ENCODE measurements at regions not wholly inside any gene's neighbourhood (a gene's known extent, or its start where the extent isn't known, plus 50 kb on each side); places are given as distances from the start of the nearest gene placed in this dataset.
A peak's percentile ranks its signal among the peaks of the same experiment; 100 is the strongest.

- no peak for DNase-seq (ENCODE audit: low read depth in 1 of 2, low spot score in 1 of 2)
- H3K4me3 ChIP-seq, result no peak overlapping the region
- H3K4me1 ChIP-seq (ENCODE audit: low read depth), result no peaks in the 10 kb centered on the region
- no peaks in the 10 kb centered on the region for H3K36me3 ChIP-seq
- no peak overlapping the region for H3K27ac ChIP-seq
- no peak for TF ChIP-seq CTCF (IDR thresholded peaks at IDR 0.05; ENCODE audit: low read depth, low read length)
- H3K9me3 ChIP-seq (ENCODE audit: low read depth), result no peaks in the 10 kb centered on the region
- H3K27me3 ChIP-seq, result peaks cover 5% of the 10 kb centered on the region
Observed at GRCh38 chr3:188041895-188042294, 112.1 kb upstream of the LPP start.

GRCh38 chr3:188042466-188042865, 111.5 kb upstream of the LPP start:
- DNase-seq (ENCODE audit: low read depth in 1 of 2, low spot score in 1 of 2), result no peak
- TF ChIP-seq CTCF (IDR thresholded peaks at IDR 0.05; ENCODE audit: low read depth, low read length), result no peak
- Histone ChIP-seq H3K4me1 (ENCODE audit: low read depth) (no peaks in the 10 kb centered on the region), H3K9me3 (ENCODE audit: low read depth) (no peaks in the 10 kb centered on the region), H3K36me3 (no peaks in the 10 kb centered on the region), H3K4me3 (no peak overlapping the region), H3K27ac (no peak overlapping the region), H3K27me3 (peaks cover 10% of the 10 kb centered on the region)

- no peak for TF ChIP-seq CTCF (IDR thresholded peaks at IDR 0.05; ENCODE audit: low read depth, low read length)
- Histone ChIP-seq H3K27me3 (peaks cover 16% of the 10 kb centered on the region), H3K4me1 (ENCODE audit: low read depth) (no peaks in the 10 kb centered on the region), H3K36me3 (no peaks in the 10 kb centered on the region), H3K4me3 (no peak overlapping the region), H3K9me3 (ENCODE audit: low read depth) (no peaks in the 10 kb centered on the region), H3K27ac (no peak overlapping the region)
- DNase-seq (ENCODE audit: low read depth in 1 of 2, low spot score in 1 of 2), result no peak
Observed at GRCh38 chr3:188043891-188044290, 110.1 kb upstream of the LPP start.

- no peaks in the 10 kb centered on the region for H3K4me1 ChIP-seq (ENCODE audit: low read depth)
- H3K27me3 ChIP-seq, result peaks cover 16% of the 10 kb centered on the region
- TF ChIP-seq CTCF (IDR thresholded peaks at IDR 0.05; ENCODE audit: low read depth, low read length), result no peak
- no peaks in the 10 kb centered on the region for H3K9me3 ChIP-seq (ENCODE audit: low read depth)
- no peaks in the 10 kb centered on the region for H3K36me3 ChIP-seq
- H3K27ac ChIP-seq, result no peak overlapping the region
- peak in 1 of 2 donors; percentile 24 for DNase-seq (ENCODE audit: low read depth in 1 of 2, low spot score in 1 of 2)
- H3K4me3 ChIP-seq, result no peak overlapping the region
Observed at GRCh38 chr3:188046561-188047211, 107.3 kb upstream of the LPP start.

- DNase-seq (ENCODE audit: low read depth in 1 of 2, low spot score in 1 of 2), result no peak
- Histone ChIP-seq H3K27ac (no peak overlapping the region), H3K27me3 (peaks cover 16% of the 10 kb centered on the region), H3K4me1 (ENCODE audit: low read depth) (peaks cover 2% of the 10 kb centered on the region), H3K36me3 (no peaks in the 10 kb centered on the region), H3K9me3 (ENCODE audit: low read depth) (no peaks in the 10 kb centered on the region), H3K4me3 (no peak overlapping the region)
- TF ChIP-seq CTCF (IDR thresholded peaks at IDR 0.05; ENCODE audit: low read depth, low read length), result no peak
Observed at GRCh38 chr3:188047536-188047935, 106.4 kb upstream of the LPP start.

Data from cardiac muscle cell (in vitro differentiated cells and primary cell).